AG09309 (cell line): ENCODE measurements at regions not wholly inside any gene's neighbourhood (a gene's known extent, or its start where the extent isn't known, plus 50 kb on each side); places are given as distances from the start of the nearest gene placed in this dataset.

Experiments used
- DNase-seq: peaks from one replicate; pipeline ENCODE4 v3.0.0-alpha.2; 2010; ENCODE audit warnings: low read depth
- H3K4me3 ChIP-seq: 2 replicates; pipeline ENCODE4 v1.5.1; 2011; ENCODE audit warnings: mild to moderate bottlenecking, low read depth, low read length, moderate library complexity; ENCODE audit not compliant: control insufficient read depth
- TF ChIP-seq, protein P1 (sequence below): IDR thresholded peaks from 2 replicates; pipeline ENCODE4 v1.5.1; 2011; ENCODE audit warnings: mild to moderate bottlenecking, low read depth, low read length, inconsistent platforms; ENCODE audit not compliant: insufficient read depth, control insufficient read depth; ENCODE audit errors: missing control alignments

- TF ChIP-seq, protein P1, sequence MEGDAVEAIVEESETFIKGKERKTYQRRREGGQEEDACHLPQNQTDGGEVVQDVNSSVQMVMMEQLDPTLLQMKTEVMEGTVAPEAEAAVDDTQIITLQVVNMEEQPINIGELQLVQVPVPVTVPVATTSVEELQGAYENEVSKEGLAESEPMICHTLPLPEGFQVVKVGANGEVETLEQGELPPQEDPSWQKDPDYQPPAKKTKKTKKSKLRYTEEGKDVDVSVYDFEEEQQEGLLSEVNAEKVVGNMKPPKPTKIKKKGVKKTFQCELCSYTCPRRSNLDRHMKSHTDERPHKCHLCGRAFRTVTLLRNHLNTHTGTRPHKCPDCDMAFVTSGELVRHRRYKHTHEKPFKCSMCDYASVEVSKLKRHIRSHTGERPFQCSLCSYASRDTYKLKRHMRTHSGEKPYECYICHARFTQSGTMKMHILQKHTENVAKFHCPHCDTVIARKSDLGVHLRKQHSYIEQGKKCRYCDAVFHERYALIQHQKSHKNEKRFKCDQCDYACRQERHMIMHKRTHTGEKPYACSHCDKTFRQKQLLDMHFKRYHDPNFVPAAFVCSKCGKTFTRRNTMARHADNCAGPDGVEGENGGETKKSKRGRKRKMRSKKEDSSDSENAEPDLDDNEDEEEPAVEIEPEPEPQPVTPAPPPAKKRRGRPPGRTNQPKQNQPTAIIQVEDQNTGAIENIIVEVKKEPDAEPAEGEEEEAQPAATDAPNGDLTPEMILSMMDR, result no peak
- no peak for DNase-seq
- H3K4me3 ChIP-seq, result no peak overlapping the region
Observed at GRCh38 chrX:43513085-43513484, 143.0 kb upstream of the MAOA start.

- TF ChIP-seq, protein P1, result no peak
- DNase-seq, result no peak
Observed at GRCh38 chrX:43514820-43515219, 141.3 kb upstream of the MAOA start.

DNA sequence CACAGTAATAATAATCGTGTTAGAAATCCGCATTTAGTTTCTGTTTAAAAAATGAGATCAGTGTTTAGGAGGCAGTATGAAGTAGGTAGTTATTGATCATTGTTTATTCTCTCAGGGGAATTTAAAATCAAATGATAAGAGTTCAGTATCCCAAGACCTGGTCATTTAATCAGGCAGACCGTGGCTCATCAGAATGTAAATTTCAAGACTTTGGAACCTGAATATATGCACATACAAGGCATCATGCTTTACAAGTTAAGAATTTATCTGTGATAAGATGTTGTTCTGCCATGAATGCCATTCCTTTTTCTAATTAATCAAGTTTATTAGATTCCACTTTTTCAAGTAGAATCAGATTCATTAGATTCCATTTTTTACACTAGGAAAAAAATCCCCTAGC, 133.5 kb upstream of the MAOA start:
- no peak overlapping the region for H3K4me3 ChIP-seq
- TF ChIP-seq, protein P1, result no peak
- no peak for DNase-seq

More at GRCh38 chrX:43514820-43515219, 141.3 kb upstream of the MAOA start:
- no peak overlapping the region for H3K4me3 ChIP-seq

DNA sequence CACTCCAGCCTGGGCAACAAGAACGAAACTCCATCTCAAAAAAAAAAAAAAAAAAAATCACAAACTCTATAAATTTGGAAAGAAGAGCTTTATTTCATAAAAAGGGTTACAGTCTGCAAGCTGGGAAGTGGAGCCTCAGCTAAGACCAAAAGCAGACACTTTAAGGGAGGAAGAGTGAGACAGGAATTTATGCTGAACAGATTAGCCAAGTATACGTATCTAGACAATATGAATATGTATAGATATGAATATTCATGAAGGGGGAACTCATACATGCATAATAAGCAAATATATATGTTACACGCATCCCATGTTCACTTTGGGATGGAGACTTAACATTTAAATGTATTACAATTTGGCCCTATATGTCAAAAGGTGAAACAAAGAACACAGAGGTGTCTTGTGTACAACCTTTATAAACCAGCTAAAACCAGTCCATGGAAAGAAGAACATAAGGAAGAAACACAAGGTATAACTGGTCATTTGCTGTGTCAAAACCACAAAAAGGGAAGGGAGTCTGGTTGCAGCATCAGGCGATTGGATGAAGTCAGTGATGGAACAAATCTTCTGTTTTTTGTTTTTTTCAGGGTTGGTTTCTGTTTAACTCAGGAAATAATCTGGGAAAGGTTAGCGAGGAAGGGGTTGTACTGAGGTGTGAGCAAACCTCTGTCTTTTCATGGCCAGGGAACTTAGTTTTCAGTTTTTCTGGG, 130.0 kb upstream of the MAOA start:
- no peak overlapping the region for H3K4me3 ChIP-seq
- DNase-seq, result no peak
- TF ChIP-seq, protein P1, result no peak

- TF ChIP-seq, protein P1, result no peak
- no peak for DNase-seq
Observed at GRCh38 chrX:43526878-43527277, 129.2 kb upstream of the MAOA start.

DNA sequence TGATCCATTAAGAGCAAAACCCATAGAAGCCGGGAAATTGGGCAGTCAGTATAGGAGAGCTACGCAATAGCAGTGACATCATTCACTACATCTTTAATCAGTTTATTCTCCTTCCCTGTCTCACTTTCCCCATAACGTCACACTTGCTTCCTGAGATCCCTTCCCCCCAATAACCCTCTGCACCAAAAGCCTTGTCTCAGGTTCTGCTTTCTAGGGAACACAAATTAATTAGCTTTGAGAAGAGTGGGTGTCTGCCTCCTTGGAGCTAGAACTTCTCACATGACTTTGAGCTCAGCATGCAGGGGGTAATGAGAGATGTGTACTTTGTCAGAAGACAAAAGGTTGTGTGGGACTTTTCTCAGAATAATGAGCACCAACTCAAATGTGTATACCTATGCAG, 128.3 kb upstream of the MAOA start:
- no peak overlapping the region for H3K4me3 ChIP-seq
- no peak for DNase-seq
- TF ChIP-seq, protein P1, result no peak

More at GRCh38 chrX:43526878-43527277, 129.2 kb upstream of the MAOA start:
- no peak overlapping the region for H3K4me3 ChIP-seq
